SK-N-SH (cell line): ENCODE measurements at regions not wholly inside any gene's neighbourhood (a gene's known extent, or its start where the extent isn't known, plus 50 kb on each side); places are given as distances from the start of the nearest gene placed in this dataset.

Experiments
- CTCF ChIP-seq: fragments of 200-600 bp; sonication (generic); IDR thresholded peaks from 2 replicates; pipeline ENCODE4 v1.6.1; 2017; ENCODE audit warnings: antibody characterized with exemption, mild to moderate bottlenecking, moderate library complexity
- ELF1 ChIP-seq: IDR thresholded peaks from 2 replicates; pipeline ENCODE4 v1.4.0; 2012
- EP300 ChIP-seq, 2 experiments: IDR thresholded peaks; 2 replicates each; pipeline versions ENCODE4 v1.4.0 to v1.6.1; 2012; ENCODE audit warnings: borderline replicate concordance in 1 of 2, low read depth in 1 of 2, low read length in 1 of 2
- NFIC ChIP-seq: IDR thresholded peaks from 2 replicates; pipeline ENCODE4 v1.4.0; 2012; ENCODE audit warnings: borderline replicate concordance
- TAF1 ChIP-seq: IDR thresholded peaks from 2 replicates; pipeline ENCODE4 v1.6.1; 2012; ENCODE audit warnings: low read depth, mild to moderate bottlenecking, low read length, moderate library complexity, borderline replicate concordance

GRCh38 chr5:57055731-57056130, 103.8 kb upstream of the MIER3 start:
- TF ChIP-seq CTCF = no peak
- TF ChIP-seq TAF1 = no peak
- TF ChIP-seq EP300 (IDR thresholded peaks at IDR 0.05; ENCODE audit: borderline replicate concordance in 1 of 2, low read depth in 1 of 2, low read length in 1 of 2) = no peak
- no peak for TF ChIP-seq ELF1
- TF ChIP-seq NFIC = no peak
